HG03378 (cell line): ENCODE measurements at regions not wholly inside any gene's neighbourhood (a gene's known extent, or its start where the extent isn't known, plus 50 kb on each side); places are given as distances from the start of the nearest gene placed in this dataset.

Source experiments
- ATAC-seq: cut with Tn5 transposase; IDR thresholded peaks from one replicate; pipeline ENCODE4 v1.9.1; 2021; ENCODE audit warnings: mild to moderate bottlenecking, moderate library complexity; ENCODE audit not compliant: unreplicated experiment

DNA sequence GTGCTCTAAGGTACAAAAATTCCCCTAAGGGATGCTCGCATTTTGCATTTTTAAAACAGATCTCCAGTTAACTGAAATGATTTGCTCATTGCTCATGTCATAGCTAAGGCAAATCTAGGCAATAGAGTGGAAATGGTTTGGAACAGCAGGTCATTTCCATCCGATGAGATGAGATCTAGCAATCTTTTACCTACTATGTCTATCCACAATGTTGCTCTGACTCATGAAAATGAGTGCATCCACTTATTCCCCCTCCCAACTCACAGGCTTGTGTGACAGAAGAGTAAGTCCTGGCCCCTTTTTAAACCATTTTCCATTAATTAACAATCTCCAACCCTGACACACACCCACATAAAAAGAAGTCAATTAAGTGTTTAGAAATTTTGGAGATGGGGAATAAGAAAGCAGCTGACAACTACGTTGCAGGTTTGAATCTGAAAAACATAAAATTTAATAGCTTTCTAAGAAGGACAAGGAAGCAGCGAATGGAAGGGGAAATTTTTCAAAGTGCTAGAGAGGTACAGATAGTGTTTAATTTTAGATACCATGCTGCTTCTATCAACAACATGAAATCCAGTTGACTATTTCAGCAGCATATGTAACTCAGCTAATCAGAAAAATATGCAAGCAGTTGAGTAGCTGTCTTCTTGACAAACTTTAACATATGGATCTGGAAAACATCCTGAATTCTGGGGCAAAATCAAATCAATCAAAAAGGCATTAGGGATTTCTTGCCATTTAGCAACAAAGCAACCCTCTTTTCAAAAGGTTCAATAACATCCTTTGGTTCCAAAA, 112.0 kb downstream of the TMCO5A start:
- ATAC-seq: no peak

- peak; percentile 90 for ATAC-seq
Observed at GRCh38 chr15:38048001-38048455, 113.6 kb downstream of the TMCO5A start.

DNA sequence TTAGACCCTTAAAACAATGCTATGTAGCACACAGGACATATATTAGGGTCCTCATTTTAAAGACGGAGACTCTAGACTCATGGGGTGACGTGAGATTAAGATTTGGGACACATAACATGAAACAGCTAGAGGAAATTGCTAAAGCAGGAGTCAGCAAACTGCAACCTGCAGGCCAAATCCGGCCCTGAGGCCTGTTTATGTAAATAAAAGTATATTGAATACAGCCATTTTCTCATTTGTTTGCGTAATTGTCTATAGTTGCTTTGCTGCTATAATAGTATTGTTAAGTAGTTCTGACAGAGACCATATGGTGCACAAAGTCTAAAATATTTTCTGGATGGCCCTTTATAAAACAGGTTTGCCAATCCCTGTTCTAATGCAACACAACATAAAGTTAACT, 115.5 kb downstream of the TMCO5A start:
- no peak for ATAC-seq

- no peak for ATAC-seq
Observed at GRCh38 chr15:38050529-38051448, 116.3 kb downstream of the TMCO5A start.

DNA sequence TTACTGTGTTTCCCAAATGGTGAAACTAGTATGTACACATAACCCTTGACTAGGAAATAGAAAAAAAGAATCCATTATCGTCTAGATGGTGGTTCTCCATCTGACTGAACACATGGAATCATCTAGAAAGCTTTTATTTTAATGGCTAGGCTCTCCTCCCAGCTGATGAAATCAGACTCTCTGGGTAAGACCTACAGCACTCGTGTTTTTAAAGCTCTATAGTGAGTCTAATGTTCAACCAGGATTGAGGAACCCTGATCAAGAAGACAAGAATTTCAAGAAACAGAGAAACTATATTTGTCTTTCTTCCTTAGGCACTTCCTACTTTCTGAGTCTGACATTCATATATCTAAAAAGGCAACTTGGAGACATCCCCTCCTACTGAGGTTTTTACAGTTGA, 118.8 kb downstream of the TMCO5A start:
- no peak for ATAC-seq

GRCh38 chr15:38053776-38054175, 119.3 kb downstream of the TMCO5A start:
- no peak for ATAC-seq

GRCh38 chr15:38054488-38054887, 120.0 kb downstream of the TMCO5A start:
- no peak for ATAC-seq

DNA sequence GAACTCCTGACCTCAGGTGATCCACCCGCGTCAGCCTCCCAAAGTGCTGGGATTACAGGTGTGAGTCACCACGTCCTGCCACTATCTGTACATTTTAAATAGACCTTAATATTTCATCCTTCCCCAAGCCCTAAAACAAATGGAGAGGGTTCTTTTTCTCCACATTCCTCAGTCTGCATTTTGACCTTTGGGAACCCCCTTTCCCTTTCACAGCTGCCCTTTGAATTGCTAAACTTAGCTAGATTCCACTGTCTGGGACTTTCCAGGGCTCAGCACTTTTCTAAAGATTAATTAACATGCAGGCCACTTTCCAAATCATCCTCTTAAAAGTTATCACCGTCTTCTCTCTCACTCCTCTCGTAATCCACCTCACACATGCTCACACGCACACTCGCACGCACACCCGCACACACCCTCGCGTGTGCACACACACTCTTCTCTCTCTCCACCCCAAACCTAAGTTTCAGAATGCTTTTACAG, 124.2 kb downstream of the TMCO5A start:
- no peak for ATAC-seq

DNA sequence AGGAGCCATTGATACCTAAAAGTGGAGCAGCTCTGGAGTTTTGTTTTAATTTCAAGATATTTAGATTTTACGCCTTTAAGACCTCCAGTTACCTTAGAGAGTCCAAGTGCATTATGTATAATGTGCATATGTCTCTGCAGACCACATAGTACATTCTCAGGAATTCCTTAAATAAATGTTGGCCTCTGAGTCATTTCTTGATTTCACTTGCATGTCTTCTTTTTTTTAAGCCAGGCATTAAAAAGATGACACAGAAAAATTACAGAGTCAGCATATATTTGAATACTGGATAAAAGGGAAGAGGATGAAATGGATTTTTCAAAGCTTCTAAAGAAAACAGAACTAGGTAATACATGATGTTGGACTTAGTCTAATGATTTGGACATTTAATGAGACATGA, 125.2 kb downstream of the TMCO5A start:
- ATAC-seq: no peak

GRCh38 chr15:38061856-38062649, 127.6 kb downstream of the TMCO5A start:
- no peak for ATAC-seq

DNA sequence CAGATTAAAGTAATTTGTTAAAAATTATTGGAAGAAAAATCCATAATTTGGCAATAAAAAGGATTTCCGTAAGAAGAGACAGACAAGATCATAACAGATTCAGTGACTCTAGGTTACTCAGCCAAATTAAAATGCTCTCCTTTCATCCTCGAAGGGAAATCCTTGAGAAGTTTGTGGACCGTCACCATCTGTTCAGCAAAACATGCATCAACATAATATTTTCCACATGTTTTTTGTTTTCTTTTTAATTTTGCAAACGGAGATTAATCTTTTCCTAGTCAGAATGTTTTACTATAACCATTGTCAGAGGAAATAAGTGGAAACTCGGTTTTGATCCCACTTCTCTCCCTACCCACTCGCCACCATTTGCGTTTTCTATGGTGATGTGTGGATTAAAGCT, 128.3 kb downstream of the TMCO5A start:
- no peak for ATAC-seq

GRCh38 chr15:38065721-38066345, 131.4 kb downstream of the TMCO5A start:
- no peak for ATAC-seq

DNA sequence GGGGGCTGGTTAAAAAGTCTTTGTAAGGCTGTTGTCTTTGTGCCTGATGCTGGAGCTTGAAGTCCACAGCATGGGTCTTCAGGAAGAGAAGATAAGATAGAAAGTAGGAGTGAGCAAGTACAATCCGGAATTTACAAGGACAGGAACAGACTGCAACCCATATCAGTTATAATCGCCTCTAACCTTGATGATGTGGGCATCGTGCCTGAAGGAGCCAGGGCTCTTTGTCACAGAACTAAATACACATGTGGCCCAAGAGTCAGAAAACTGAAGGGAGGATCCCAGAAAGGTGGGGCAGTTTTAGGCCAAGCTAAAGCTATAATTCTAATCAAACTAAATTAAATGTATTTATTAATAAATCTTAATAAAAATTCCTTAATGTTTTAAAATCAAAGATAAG, 132.2 kb downstream of the TMCO5A start:
- ATAC-seq: no peak

- ATAC-seq: peak; percentile 92
Observed at GRCh38 chr15:38068626-38069391, 134.4 kb downstream of the TMCO5A start.

DNA sequence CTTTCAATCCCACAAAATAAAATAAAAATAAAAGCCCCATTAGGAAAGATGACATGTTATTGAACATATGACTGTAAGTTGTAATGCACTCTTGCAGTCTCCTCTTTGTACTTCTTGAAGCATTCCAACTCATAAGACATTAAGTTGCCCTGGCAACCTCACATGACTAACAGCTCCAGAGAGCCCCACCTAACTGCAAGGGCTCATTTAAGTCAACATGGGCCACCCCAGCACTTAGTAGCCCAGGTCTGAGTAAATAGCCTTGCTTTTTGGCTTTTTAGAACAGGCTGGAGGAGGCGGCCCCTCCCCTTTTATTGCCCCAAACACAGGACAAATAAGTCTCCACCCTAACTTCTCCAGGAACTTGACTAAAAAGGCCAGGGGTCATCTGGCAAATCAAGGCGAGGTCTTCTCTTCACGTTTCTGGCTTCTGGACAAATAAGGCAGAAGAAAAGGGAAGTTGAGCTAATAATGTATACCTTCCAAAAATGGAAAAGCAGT, 135.1 kb downstream of the TMCO5A start:
- ATAC-seq: no peak

DNA sequence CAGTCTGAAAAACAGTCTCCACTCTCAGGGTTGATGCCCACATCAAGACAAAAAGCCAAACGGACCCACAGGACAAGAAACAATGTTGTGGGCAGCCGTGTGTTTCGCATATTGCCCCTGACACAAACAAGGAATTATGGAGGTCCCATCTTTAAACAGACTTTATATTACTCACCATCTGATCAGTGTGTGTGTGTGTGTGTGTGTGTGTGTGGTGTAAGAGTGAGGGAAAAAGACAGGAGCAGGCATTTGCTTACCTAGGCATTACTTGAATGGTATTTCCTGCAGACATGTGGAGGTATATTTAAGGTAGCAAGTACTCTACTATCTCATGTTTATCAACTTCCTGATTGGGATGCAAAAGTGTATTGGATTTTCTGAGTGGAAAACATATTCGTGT, 136.3 kb downstream of the TMCO5A start:
- no peak for ATAC-seq

DNA sequence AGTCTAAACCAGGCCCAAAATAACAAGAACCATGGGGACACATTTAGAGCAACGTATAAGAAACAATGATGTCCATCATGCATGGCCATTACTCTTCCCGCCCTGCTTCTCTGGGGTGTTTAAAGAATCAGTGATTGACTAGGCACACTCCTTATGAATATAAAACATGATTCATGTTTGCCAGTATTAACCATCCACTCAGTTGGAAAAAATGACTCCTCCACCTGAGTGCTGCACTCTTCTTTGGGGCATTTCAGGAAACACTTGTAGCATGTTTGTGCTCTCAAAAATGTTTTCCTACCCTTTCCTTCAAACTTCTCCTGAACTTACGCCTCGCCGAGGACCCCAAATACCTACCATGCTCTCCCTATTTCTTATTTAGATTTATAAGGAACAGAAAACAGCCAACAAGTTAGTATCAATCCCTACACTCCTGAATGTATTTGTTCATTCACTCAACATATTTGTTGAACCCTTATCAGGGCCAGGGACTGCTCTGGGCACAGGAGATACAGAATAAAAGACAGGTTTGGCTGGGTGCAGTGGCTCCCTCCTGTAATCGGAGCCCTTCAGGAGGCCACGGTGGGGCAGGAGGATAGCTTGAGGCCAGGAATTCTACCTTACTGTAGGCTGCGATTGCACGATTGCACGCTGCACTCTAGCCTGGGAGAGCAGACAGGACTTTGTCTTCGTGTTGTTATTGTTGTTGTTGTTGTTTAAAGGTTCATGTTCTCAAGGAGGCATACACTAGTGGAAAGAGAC, 137.0 kb downstream of the TMCO5A start:
- ATAC-seq: no peak

- ATAC-seq: no peak
Observed at GRCh38 chr15:38072007-38072347, 137.5 kb downstream of the TMCO5A start.
